Neural cell (in vitro differentiated cells): ENCODE measurements at regions not wholly inside any gene's neighbourhood (a gene's known extent, or its start where the extent isn't known, plus 50 kb on each side); places are given as distances from the start of the nearest gene placed in this dataset.

Source experiments
- POLR2AphosphoS5 ChIP-seq: IDR thresholded peaks from 2 replicates; pipeline ENCODE4 v1.6.1; 2012
- TAF1 ChIP-seq: IDR thresholded peaks from 2 replicates; pipeline ENCODE4 v1.6.1; 2012; ENCODE audit warnings: low read depth
- TF ChIP-seq, protein P1 (sequence below): fragments of 450-650 bp; IDR thresholded peaks from 2 replicates; pipeline ENCODE4 v1.5.1; 2014; ENCODE audit warnings: antibody characterized with exemption, mild to moderate bottlenecking, moderate library complexity; ENCODE audit not compliant: poor library complexity, severe bottlenecking

DNA sequence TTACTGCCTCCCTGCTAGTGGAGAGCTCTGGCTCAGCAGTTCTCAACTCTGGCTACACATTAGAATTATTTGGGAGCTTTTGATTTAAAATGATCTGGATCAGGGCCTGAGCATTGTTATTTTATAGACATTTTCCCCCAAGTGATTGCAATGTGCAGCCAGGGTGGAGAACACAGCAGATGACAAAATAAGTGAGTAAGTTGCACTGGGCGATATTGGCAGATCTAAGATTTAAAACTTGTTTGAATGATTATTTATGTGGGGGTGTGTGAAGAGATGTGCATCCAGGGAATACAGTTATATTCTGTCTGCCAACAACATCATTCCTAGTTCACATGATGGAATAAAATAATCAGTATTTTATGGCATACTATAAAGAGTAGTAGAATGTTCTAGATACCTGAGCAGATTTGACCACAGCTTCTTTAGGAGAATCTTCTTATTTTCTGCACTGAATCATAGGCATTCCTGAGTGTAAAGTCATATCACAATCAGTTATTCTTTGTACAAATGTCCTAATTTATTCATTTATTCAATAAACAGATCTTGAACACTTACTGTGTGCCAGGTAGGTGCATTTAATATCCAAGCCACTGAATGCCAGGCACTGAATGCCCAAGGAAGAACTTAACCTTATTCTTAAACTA lies 123.9 kb downstream of the UCHL1 start:
- TF ChIP-seq, protein P1, sequence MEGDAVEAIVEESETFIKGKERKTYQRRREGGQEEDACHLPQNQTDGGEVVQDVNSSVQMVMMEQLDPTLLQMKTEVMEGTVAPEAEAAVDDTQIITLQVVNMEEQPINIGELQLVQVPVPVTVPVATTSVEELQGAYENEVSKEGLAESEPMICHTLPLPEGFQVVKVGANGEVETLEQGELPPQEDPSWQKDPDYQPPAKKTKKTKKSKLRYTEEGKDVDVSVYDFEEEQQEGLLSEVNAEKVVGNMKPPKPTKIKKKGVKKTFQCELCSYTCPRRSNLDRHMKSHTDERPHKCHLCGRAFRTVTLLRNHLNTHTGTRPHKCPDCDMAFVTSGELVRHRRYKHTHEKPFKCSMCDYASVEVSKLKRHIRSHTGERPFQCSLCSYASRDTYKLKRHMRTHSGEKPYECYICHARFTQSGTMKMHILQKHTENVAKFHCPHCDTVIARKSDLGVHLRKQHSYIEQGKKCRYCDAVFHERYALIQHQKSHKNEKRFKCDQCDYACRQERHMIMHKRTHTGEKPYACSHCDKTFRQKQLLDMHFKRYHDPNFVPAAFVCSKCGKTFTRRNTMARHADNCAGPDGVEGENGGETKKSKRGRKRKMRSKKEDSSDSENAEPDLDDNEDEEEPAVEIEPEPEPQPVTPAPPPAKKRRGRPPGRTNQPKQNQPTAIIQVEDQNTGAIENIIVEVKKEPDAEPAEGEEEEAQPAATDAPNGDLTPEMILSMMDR = no peak
- TF ChIP-seq POLR2AphosphoS5 (no peak), TAF1 (no peak)
